ENCODE measurements at regions not wholly inside any gene's neighbourhood (a gene's known extent, or its start where the extent isn't known, plus 50 kb on each side); places are given as distances from the start of the nearest gene placed in this dataset.

DNA sequence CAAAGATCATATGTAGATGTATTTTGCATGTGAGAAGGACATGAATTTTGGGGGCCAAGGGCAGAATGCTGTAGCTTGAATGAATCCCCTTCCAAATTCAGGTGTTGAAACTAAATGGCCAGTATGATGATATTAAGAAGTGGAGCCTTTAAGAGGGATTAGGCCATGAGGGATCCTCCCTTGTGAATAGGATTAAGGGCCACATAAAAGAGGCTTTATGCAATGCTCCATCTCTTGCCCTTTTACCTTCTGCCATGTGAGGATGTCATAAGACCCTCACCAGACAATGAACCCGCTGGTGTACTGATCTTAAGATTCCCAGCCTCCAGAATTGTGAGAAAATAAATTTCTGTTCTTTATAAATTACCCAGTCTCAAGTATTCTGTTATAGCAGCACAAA is 206.1 kb downstream of the YTHDC2 start:
- no peaks in the 10 kb centered on the region for H3K27me3 ChIP-seq (replicated peaks; ENCODE audit: control insufficient read depth, insufficient read depth, low read length)
- H3K4me3 ChIP-seq (replicated peaks; ENCODE audit: low read depth, low read length): no peak overlapping the region
- no peak for DNase-seq (ENCODE audit: extremely low read depth, insufficient read length)
- TF ChIP-seq, protein P1, sequence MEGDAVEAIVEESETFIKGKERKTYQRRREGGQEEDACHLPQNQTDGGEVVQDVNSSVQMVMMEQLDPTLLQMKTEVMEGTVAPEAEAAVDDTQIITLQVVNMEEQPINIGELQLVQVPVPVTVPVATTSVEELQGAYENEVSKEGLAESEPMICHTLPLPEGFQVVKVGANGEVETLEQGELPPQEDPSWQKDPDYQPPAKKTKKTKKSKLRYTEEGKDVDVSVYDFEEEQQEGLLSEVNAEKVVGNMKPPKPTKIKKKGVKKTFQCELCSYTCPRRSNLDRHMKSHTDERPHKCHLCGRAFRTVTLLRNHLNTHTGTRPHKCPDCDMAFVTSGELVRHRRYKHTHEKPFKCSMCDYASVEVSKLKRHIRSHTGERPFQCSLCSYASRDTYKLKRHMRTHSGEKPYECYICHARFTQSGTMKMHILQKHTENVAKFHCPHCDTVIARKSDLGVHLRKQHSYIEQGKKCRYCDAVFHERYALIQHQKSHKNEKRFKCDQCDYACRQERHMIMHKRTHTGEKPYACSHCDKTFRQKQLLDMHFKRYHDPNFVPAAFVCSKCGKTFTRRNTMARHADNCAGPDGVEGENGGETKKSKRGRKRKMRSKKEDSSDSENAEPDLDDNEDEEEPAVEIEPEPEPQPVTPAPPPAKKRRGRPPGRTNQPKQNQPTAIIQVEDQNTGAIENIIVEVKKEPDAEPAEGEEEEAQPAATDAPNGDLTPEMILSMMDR (IDR thresholded peaks at IDR 0.05; ENCODE audit: insufficient read depth, low read length, poor library complexity, severe bottlenecking): no peak
- no peaks in the 10 kb centered on the region for H3K36me3 ChIP-seq (ENCODE audit: control insufficient read depth, insufficient read depth, low read length)

DNA sequence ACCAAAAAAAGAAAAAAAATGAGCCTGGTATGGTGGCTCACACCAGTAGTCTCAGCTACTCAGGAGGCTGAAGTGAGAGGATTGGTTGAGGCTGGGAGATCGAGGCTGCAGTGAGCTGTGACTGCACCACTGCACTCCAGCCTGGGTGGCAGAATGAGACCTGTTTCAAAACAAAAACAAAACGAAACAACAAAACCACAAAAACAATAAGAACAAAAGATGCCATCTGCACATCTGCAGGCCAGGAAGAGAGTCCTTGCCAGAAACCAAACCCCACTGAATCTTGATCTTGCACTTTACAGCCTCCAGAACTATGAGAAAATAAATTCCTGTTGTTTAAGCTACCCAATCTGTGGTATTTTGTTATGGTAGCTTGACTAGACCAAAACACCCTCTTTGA is 207.7 kb downstream of the YTHDC2 start:
- no peak overlapping the region for H3K4me3 ChIP-seq (replicated peaks; ENCODE audit: low read depth, low read length)
- TF ChIP-seq, protein P1 (IDR thresholded peaks at IDR 0.05; ENCODE audit: insufficient read depth, low read length, poor library complexity, severe bottlenecking): no peak
- no peaks in the 10 kb centered on the region for H3K27me3 ChIP-seq (replicated peaks; ENCODE audit: control insufficient read depth, insufficient read depth, low read length)
- H3K36me3 ChIP-seq (ENCODE audit: control insufficient read depth, insufficient read depth, low read length): no peaks in the 10 kb centered on the region
- DNase-seq (ENCODE audit: extremely low read depth, insufficient read length): no peak

DNA sequence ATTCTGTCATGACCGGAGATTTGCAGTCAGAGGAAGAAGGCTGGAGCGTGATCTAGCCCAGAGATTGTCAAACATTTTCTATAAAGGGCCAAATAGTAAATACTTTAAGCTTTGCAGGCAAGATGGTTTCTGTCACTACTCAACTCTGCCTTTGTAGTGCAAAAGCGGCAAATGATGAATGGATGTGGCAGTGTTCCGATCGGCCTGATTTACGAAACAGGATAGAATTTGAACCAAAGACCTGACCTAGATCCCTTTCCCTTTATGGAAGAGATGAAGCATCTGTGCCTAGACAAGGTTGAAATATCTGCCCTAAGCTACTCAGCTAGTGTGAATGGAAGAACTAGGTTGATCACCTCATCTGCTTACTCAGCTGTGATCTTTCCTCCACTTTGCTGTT is 209.5 kb downstream of the YTHDC2 start:
- Histone ChIP-seq H3K4me3 (replicated peaks; ENCODE audit: low read depth, low read length) (no peak overlapping the region), H3K36me3 (ENCODE audit: control insufficient read depth, insufficient read depth, low read length) (no peaks in the 10 kb centered on the region), H3K27me3 (replicated peaks; ENCODE audit: control insufficient read depth, insufficient read depth, low read length) (no peaks in the 10 kb centered on the region)
- DNase-seq (ENCODE audit: extremely low read depth, insufficient read length): no peak
- TF ChIP-seq, protein P1 (IDR thresholded peaks at IDR 0.05; ENCODE audit: insufficient read depth, low read length, poor library complexity, severe bottlenecking): no peak

DNA sequence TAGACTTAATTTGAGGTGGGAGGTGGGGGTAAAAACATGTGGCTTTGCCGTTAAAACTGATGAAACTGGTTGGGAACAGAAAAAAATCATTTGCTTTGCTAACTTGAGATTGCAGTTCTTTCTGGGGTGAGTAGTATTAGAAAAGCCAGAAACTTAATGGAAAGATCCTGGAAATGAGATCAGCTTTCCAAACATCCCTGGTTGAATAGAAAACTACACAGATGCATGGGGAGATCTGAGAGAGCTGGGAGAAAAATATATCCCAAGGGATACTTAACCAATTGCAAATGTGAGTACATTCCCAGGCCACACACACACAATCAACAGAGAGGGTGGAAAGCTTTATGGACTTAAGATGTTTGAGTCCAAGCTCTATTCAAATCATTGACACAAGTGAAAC is 222.3 kb downstream of the YTHDC2 start:
- TF ChIP-seq, protein P1 (IDR thresholded peaks at IDR 0.05; ENCODE audit: insufficient read depth, low read length, poor library complexity, severe bottlenecking): no peak
- Histone ChIP-seq H3K36me3 (ENCODE audit: control insufficient read depth, insufficient read depth, low read length) (no peaks in the 10 kb centered on the region), H3K27me3 (replicated peaks; ENCODE audit: control insufficient read depth, insufficient read depth, low read length) (no peaks in the 10 kb centered on the region), H3K4me3 (replicated peaks; ENCODE audit: low read depth, low read length) (no peak overlapping the region)
- no peak for DNase-seq (ENCODE audit: extremely low read depth, insufficient read length)

DNA sequence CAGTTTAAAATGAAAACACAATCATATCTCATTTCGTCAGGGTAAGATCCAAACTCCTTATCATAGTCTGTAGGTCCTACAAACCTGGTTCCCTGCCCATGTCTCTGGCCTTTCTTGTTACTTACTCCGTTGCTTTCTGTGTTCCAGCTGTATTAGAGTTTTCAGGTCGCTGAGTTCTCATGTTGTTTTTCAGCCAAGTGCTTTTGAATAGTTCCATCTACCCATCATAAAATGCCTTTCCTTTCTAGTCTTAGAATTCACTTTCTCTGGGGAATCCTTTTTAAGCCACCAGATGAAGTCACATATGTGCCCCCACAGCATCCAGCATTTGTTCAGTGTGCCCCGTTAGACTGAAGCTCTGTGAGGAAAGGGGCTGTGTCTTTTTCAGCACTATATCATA is 228.7 kb downstream of the YTHDC2 start:
- TF ChIP-seq, protein P1 (IDR thresholded peaks at IDR 0.05; ENCODE audit: insufficient read depth, low read length, poor library complexity, severe bottlenecking): no peak
- Histone ChIP-seq H3K27me3 (replicated peaks; ENCODE audit: control insufficient read depth, insufficient read depth, low read length) (no peaks in the 10 kb centered on the region), H3K4me3 (replicated peaks; ENCODE audit: low read depth, low read length) (no peak overlapping the region), H3K36me3 (ENCODE audit: control insufficient read depth, insufficient read depth, low read length) (no peaks in the 10 kb centered on the region)
- DNase-seq (ENCODE audit: extremely low read depth, insufficient read length): no peak

DNA sequence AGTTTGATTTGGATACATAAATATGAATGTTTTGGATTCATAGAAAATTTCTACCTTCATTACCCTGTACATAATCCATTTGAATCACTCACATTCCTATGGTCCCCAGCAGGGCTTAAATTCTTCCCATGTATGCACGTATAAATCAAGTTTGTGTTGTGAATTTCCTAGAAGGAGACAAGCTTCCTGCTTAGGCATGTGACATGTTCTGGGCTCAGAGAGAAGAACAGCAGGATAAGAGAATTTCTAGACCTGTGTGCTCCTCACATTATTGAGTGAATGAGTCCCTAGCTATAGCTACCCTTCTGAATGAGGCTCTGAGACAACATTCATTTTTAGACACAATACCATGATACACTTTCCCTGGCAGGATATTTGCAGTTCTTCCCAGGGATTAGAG is 229.1 kb downstream of the YTHDC2 start:
- no peak for DNase-seq (ENCODE audit: extremely low read depth, insufficient read length)
- no peak overlapping the region for H3K4me3 ChIP-seq (replicated peaks; ENCODE audit: low read depth, low read length)
- H3K36me3 ChIP-seq (ENCODE audit: control insufficient read depth, insufficient read depth, low read length): no peaks in the 10 kb centered on the region
- no peaks in the 10 kb centered on the region for H3K27me3 ChIP-seq (replicated peaks; ENCODE audit: control insufficient read depth, insufficient read depth, low read length)
- TF ChIP-seq, protein P1 (IDR thresholded peaks at IDR 0.05; ENCODE audit: insufficient read depth, low read length, poor library complexity, severe bottlenecking): no peak
